Cardiac fibroblast (primary cell): ENCODE measurements at regions not wholly inside any gene's neighbourhood (a gene's known extent, or its start where the extent isn't known, plus 50 kb on each side); places are given as distances from the start of the nearest gene placed in this dataset.

Source experiments
- DNase-seq, 2 donors: peaks; one replicate each; pipeline versions ENCODE4 v3.0.0 to v3.0.0-alpha.2; 2010; ENCODE audit warnings: low read depth in 2 of 2
- H3K4me3 ChIP-seq, 2 donors: replicated peaks in 1 of 2; 1 replicate in 1 of 2; 2 replicates in 1 of 2; pipeline ENCODE4 v1.5.1; 2011; ENCODE audit warnings: low read depth in 2 of 2, low read length in 2 of 2, mild to moderate bottlenecking in 2 of 2, moderate library complexity in 1 of 2
- TF ChIP-seq, protein P1 (sequence below): IDR thresholded peaks from one replicate; pipeline ENCODE4 v1.5.1; 2011; ENCODE audit warnings: low read depth, mild to moderate bottlenecking, low read length, inconsistent platforms

DNA sequence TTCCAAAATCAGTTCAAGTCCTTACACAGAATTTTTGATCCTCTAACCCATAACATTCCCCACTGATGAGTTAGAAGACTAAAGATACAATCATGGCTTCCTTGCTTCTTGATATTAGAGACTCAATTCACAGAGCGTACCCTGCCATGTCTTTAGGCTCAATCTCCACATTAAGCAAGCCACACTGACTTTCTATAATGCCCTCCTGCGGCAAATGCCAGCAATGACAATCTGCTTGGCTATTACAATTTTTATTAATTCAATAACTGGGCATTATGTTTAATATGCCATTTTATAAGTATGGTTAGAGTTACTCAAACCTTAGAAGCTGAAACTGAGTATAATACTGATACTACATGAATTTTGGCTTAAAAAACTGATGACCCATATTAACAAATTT lies 479.7 kb upstream of the NR2F2 start:
- TF ChIP-seq, protein P1, sequence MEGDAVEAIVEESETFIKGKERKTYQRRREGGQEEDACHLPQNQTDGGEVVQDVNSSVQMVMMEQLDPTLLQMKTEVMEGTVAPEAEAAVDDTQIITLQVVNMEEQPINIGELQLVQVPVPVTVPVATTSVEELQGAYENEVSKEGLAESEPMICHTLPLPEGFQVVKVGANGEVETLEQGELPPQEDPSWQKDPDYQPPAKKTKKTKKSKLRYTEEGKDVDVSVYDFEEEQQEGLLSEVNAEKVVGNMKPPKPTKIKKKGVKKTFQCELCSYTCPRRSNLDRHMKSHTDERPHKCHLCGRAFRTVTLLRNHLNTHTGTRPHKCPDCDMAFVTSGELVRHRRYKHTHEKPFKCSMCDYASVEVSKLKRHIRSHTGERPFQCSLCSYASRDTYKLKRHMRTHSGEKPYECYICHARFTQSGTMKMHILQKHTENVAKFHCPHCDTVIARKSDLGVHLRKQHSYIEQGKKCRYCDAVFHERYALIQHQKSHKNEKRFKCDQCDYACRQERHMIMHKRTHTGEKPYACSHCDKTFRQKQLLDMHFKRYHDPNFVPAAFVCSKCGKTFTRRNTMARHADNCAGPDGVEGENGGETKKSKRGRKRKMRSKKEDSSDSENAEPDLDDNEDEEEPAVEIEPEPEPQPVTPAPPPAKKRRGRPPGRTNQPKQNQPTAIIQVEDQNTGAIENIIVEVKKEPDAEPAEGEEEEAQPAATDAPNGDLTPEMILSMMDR: no peak
- no peak for DNase-seq
- H3K4me3 ChIP-seq: no peak overlapping the region

DNA sequence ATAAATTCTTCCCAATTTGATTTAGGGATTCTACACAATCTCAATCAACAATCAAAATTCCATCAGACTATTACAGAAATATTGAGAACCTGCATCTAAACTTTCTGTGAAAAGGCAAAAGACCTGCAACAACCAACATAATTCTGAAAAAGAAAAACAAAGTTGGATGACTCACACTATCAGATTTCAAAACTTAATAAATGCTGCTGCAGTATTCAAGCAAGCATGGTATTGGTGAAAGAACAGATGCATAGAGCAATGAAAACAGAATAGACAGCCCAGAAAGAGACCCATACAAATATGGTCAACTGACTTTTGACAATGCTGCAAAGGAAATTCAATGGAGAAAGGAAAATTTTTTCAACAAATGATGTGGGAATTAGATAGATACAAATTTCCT lies 477.1 kb upstream of the NR2F2 start:
- TF ChIP-seq, protein P1: no peak
- H3K4me3 ChIP-seq: no peak overlapping the region
- peak in 1 of 2 donors; percentile 39 for DNase-seq

DNA sequence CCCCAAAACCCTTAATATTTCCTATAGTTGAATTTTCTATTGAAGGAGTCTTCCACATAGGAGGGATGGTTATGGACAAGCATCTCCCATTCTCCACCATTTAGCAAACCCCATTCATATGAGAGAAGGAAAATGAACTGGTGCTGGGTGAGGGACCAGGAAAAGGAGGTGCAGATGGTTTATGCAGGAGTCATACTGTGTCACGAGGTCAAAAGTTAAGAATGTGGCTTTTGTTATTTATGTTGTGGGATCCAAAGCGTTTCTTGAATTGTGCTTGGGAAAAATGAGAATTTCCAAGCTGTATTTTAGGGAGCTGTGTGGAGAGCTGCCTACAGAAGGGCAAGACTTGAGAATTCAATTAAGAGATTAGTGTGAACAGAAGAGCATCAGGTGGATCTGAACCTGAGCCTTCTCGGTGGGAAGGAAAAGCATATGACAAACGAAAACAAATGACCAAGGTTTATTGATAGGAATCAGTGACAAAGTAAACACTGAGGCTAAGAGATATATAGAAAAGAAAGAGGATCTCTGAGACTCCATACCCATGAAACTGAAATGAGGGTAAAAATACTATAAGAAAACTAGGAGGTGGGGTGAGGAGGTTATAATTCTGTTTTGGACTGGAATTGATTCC lies 473.3 kb upstream of the NR2F2 start:
- peak; percentile 19 to 69 for DNase-seq
- H3K4me3 ChIP-seq: no peak overlapping the region
- TF ChIP-seq, protein P1: no peak

DNA sequence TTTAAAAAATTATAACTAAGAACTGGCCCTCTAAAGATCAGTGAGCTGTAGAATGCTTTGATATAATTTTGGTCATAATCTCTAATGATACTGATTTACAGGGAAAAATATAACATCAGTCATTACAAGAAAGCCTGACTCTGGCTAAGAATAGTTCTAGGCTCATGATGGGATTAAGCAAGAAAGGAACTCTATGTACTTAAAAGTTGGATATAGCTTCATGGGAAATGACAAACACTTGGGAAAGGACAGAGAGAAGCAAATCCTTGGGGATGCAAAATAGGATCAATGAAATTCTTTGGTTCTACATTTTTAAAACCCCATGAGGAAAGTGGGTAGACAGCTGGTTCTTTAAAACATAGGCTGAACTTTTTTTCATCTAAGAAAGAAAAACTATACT lies 472.7 kb upstream of the NR2F2 start:
- TF ChIP-seq, protein P1: no peak
- DNase-seq: peak in 1 of 2 donors; percentile 54
- no peak overlapping the region for H3K4me3 ChIP-seq

DNA sequence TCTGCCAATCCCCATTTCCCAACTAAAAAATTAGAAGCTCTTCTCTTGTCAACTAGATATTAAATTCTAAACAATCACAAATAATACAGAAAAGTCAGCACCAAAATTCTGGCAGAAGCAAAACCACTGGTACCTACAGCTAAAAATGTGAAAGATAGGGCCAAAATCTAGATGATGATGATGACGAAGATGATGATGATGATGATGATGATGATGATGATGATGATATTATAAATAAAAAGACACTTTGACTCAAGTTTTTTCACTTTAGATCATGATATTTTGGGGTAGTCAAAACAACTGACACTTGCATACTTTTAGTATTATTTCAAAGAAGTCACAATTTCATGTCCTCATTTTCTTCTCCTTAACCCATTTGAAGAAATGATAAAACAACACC lies 470.1 kb upstream of the NR2F2 start:
- TF ChIP-seq, protein P1: no peak
- no peak for DNase-seq
- H3K4me3 ChIP-seq: no peak overlapping the region

DNA sequence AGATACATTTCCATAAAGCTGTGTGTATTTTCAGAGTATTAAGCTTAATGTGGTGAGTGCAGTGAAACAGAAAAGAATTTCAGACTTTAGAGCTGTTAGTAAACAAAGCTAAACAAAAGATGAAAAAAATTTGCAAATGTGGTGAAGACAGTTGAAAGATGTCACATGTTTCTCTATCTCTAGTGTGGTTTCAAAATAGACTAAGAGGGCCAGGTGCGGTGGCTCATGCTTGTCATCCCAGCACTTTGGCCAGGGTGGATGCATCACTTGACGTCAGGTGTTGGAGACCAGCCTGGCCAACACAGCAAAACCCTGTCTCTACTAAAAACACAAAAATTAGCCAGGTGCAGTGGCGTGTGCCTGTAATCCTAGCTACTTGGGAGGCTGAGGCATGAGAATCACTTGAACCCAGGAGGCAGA lies 466.0 kb upstream of the NR2F2 start:
- TF ChIP-seq, protein P1: no peak
- DNase-seq: no peak
- H3K4me3 ChIP-seq: no peak overlapping the region

DNA sequence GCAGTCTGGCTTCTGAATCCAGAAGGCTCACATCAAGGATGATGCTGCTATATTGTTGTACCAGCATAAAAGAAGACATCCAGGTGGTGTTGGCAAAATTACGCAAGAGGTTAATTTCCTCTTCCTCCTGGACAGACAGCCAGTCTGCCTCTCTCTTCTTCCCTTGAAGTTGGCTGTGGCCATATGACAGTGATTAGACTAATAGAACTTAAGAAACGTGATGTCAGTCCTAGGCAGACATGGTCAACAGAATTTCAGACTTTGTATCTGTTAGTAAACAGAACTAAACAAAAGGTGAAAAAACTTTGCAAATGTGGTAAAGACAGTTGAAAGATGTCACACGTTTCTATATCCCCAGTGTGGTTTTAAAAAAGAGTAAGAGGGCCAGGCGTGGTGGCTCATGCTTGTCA lies 465.2 kb upstream of the NR2F2 start:
- no peak for DNase-seq
- TF ChIP-seq, protein P1: no peak
- H3K4me3 ChIP-seq: no peak overlapping the region
